ENCODE measurements at regions not wholly inside any gene's neighbourhood (a gene's known extent, or its start where the extent isn't known, plus 50 kb on each side); places are given as distances from the start of the nearest gene placed in this dataset.

DNA sequence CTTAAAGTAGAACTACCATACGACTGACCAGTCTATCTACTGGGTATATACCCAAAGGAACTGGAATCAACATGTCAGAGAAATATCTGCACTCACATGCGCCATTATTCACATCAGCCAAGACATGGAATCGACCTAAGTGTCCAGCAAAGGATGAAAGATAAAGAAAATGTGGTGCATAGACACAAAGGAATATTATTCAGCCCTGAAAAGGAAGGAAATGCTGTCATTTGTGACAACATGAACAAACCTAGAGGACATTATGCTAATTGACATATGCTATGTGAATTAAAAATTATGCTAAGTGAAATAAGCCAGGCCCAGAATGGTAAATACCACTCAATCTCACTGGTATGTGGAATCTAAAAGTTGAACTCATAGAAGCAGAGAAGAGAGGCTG lies 123.7 kb downstream of the KLF6 start:
- Histone ChIP-seq H3K27me3 (ENCODE audit: control insufficient read depth, insufficient read depth, low read length) (no peaks in the 10 kb centered on the region), H3K27ac (ENCODE audit: insufficient read depth, low read length) (no peak overlapping the region), H3K4me1 (ENCODE audit: control insufficient read depth, extremely low read depth, insufficient read depth, low read length) (no peaks in the 10 kb centered on the region), H3K9me3 (ENCODE audit: control insufficient read depth, insufficient read depth, low read depth, low read length) (no peaks in the 10 kb centered on the region), H3K9ac (ENCODE audit: insufficient read depth, low read length) (no peak overlapping the region), H3K4me2 (ENCODE audit: extremely low read depth, insufficient read depth, low read length) (no peak overlapping the region), H3K36me3 (ENCODE audit: control insufficient read depth, insufficient read depth, low read length) (no peaks in the 10 kb centered on the region), H3K4me3 (replicated peaks in 1 of 4; ENCODE audit: control extremely low read depth in 1 of 4, insufficient read depth in 1 of 4, low read depth in 3 of 4, low read length in 4 of 4) (no peak overlapping the region), H3K79me2 (ENCODE audit: control insufficient read depth, insufficient read depth, low read length) (no peaks in the 10 kb centered on the region), H4K20me1 (ENCODE audit: control insufficient read depth, extremely low read depth, insufficient read depth, low read length) (no peaks in the 10 kb centered on the region), H2AFZ (ENCODE audit: low read length) (no peak overlapping the region)
- DNase-seq (ENCODE audit: low read depth in 2 of 2): no peak
- TF ChIP-seq, protein P1, sequence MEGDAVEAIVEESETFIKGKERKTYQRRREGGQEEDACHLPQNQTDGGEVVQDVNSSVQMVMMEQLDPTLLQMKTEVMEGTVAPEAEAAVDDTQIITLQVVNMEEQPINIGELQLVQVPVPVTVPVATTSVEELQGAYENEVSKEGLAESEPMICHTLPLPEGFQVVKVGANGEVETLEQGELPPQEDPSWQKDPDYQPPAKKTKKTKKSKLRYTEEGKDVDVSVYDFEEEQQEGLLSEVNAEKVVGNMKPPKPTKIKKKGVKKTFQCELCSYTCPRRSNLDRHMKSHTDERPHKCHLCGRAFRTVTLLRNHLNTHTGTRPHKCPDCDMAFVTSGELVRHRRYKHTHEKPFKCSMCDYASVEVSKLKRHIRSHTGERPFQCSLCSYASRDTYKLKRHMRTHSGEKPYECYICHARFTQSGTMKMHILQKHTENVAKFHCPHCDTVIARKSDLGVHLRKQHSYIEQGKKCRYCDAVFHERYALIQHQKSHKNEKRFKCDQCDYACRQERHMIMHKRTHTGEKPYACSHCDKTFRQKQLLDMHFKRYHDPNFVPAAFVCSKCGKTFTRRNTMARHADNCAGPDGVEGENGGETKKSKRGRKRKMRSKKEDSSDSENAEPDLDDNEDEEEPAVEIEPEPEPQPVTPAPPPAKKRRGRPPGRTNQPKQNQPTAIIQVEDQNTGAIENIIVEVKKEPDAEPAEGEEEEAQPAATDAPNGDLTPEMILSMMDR (conservative IDR thresholded peaks at IDR 0.05 in 1 of 2, IDR thresholded peaks at IDR 0.05 in 1 of 2; ENCODE audit: low read depth in 1 of 2, low read length in 2 of 2): no peak
- no peak for TF ChIP-seq EZH2 (IDR thresholded peaks at IDR 0.05; ENCODE audit: low read length, missing control alignments)

DNA sequence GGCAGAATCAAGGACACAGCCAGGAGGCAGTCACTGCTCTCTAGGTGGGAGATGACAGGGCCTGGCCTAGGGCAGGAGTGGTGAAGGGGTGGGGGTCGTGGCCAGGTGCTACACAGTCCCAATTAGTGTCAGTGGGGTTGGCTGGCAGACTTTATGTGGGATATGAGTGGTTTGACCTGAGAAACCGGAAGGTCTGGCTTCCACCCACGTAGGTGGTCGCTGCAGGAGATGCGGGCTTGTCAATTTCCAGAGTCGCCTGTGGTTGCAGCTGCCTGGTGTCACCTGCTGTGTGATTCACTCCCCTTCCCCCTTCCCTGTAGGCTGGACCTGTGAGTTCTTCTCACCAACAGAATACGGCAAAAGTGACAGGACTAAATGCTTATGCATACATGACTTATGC lies 124.3 kb downstream of the KLF6 start:
- TF ChIP-seq EZH2 (IDR thresholded peaks at IDR 0.05; ENCODE audit: low read length, missing control alignments): no peak
- TF ChIP-seq, protein P1 (conservative IDR thresholded peaks at IDR 0.05 in 1 of 2, IDR thresholded peaks at IDR 0.05 in 1 of 2; ENCODE audit: low read depth in 1 of 2, low read length in 2 of 2): no peak
- Histone ChIP-seq H3K4me1 (ENCODE audit: control insufficient read depth, extremely low read depth, insufficient read depth, low read length) (no peaks in the 10 kb centered on the region), H3K27me3 (ENCODE audit: control insufficient read depth, insufficient read depth, low read length) (no peaks in the 10 kb centered on the region)

DNA sequence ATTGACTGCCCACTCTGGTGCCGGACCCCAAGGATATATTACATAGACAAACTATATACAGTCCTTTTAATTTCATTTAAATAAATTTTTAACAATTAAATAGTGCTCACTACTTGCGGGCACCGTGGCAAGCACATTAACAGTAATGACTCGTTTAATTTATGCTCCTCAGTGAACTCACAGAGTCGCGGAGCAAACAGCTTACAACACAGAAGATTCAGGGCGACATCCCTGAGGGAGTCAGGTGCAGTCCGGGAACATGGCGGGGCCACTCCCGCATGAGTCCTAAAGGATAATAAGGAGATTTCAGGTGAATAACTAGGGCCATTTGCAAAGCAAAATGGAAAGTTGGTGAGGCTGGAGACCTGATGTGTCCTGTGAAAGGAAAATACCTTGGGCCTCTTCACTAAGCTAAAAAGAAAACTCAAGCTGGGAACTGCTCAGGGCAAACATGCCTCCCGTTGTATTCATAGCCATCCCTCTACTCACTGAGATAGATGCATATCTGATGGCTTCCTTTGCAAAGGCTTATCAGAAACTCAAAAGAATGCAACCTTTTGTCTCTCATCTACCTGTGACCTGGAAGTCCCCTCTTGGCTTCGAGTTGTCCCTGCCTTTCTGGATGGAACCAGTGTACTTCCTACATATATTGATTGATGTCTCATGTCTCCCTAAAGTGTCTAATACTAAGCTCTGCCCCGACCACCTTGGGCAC lies 125.6 kb downstream of the KLF6 start:
- DNase-seq (ENCODE audit: low read depth in 2 of 2): no peak
- H3K4me3 ChIP-seq (replicated peaks in 1 of 4; ENCODE audit: control extremely low read depth in 1 of 4, insufficient read depth in 1 of 4, low read depth in 3 of 4, low read length in 4 of 4): no peak overlapping the region
- no peaks in the 10 kb centered on the region for H4K20me1 ChIP-seq (ENCODE audit: control insufficient read depth, extremely low read depth, insufficient read depth, low read length)

More for the DNA sequence above, 124.3 kb downstream of the KLF6 start:
- Histone ChIP-seq H3K9me3 (ENCODE audit: control insufficient read depth, insufficient read depth, low read depth, low read length) (no peaks in the 10 kb centered on the region), H4K20me1 (ENCODE audit: control insufficient read depth, extremely low read depth, insufficient read depth, low read length) (no peaks in the 10 kb centered on the region), H2AFZ (ENCODE audit: low read length) (no peak overlapping the region), H3K9ac (ENCODE audit: insufficient read depth, low read length) (no peak overlapping the region), H3K4me2 (ENCODE audit: extremely low read depth, insufficient read depth, low read length) (no peak overlapping the region), H3K27ac (ENCODE audit: insufficient read depth, low read length) (no peak overlapping the region), H3K4me3 (replicated peaks in 1 of 4; ENCODE audit: control extremely low read depth in 1 of 4, insufficient read depth in 1 of 4, low read depth in 3 of 4, low read length in 4 of 4) (no peak overlapping the region), H3K79me2 (ENCODE audit: control insufficient read depth, insufficient read depth, low read length) (no peaks in the 10 kb centered on the region), H3K36me3 (ENCODE audit: control insufficient read depth, insufficient read depth, low read length) (no peaks in the 10 kb centered on the region)
- DNase-seq (ENCODE audit: low read depth in 2 of 2): no peak

More for the DNA sequence above, 125.6 kb downstream of the KLF6 start:
- Histone ChIP-seq H3K36me3 (ENCODE audit: control insufficient read depth, insufficient read depth, low read length) (no peaks in the 10 kb centered on the region), H3K9ac (ENCODE audit: insufficient read depth, low read length) (no peak overlapping the region), H3K4me2 (ENCODE audit: extremely low read depth, insufficient read depth, low read length) (no peak overlapping the region), H3K4me1 (ENCODE audit: control insufficient read depth, extremely low read depth, insufficient read depth, low read length) (no peaks in the 10 kb centered on the region), H2AFZ (ENCODE audit: low read length) (no peak overlapping the region), H3K9me3 (ENCODE audit: control insufficient read depth, insufficient read depth, low read depth, low read length) (no peaks in the 10 kb centered on the region), H3K79me2 (ENCODE audit: control insufficient read depth, insufficient read depth, low read length) (no peaks in the 10 kb centered on the region), H3K27me3 (ENCODE audit: control insufficient read depth, insufficient read depth, low read length) (no peaks in the 10 kb centered on the region), H3K27ac (ENCODE audit: insufficient read depth, low read length) (no peak overlapping the region)
- no peak for TF ChIP-seq EZH2 (IDR thresholded peaks at IDR 0.05; ENCODE audit: low read length, missing control alignments)
- TF ChIP-seq, protein P1 (conservative IDR thresholded peaks at IDR 0.05 in 1 of 2, IDR thresholded peaks at IDR 0.05 in 1 of 2; ENCODE audit: low read depth in 1 of 2, low read length in 2 of 2): no peak
